Suprapubic skin (tissue), 3 donors: ENCODE measurements at regions not wholly inside any gene's neighbourhood (a gene's known extent, or its start where the extent isn't known, plus 50 kb on each side); places are given as distances from the start of the nearest gene placed in this dataset.

Experiments
- CTCF ChIP-seq, 2 donors: fragments of 200-600 bp in 1 of 2; fragments of 450-650 bp in 1 of 2; sonication (generic) in 1 of 2; IDR thresholded peaks; one replicate each; pipeline ENCODE4 v1.5.1; 2016 to 2019; ENCODE audit warnings: antibody characterized with exemption in 2 of 2, mild to moderate bottlenecking in 1 of 2, moderate library complexity in 1 of 2
- POLR2A ChIP-seq, 2 donors: fragments of 450-650 bp; IDR thresholded peaks; one replicate each; pipeline ENCODE4 v1.6.1; 2017; ENCODE audit warnings: antibody characterized with exemption in 2 of 2, mild to moderate bottlenecking in 2 of 2, moderate library complexity in 2 of 2

DNA sequence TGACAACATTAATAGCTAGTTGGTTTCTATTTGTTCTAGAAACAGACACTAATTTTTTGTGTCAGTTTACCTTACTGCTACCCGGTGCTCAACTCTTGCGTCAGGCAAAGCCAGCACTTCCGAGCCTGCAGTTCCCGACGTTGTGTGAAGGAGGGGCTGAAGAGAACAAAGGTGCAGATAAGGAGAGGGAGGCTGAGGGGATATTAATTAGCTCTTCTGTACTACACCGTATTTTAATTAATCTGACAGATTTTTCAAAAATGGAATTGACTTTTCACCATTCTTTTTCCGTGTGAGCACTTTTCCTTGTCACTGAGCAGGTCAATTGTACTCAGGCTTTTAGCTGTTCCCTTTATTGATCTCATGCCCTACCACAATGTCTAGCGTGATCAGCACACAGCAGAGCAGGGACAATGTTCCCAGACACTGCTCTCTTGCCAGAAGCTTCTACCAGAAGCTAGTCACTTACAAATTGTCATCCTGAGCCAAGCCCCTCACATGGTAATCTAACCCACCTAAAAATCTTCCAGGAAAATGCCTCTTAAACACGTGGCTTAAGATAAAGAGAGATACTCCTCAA is 650.5 kb upstream of the MKI67 start:
- TF ChIP-seq CTCF (IDR thresholded peaks at IDR 0.05), result no peak
- TF ChIP-seq POLR2A (IDR thresholded peaks at IDR 0.05), result no peak
